ENCODE measurements at regions not wholly inside any gene's neighbourhood (a gene's known extent, or its start where the extent isn't known, plus 50 kb on each side); places are given as distances from the start of the nearest gene placed in this dataset.

DNA sequence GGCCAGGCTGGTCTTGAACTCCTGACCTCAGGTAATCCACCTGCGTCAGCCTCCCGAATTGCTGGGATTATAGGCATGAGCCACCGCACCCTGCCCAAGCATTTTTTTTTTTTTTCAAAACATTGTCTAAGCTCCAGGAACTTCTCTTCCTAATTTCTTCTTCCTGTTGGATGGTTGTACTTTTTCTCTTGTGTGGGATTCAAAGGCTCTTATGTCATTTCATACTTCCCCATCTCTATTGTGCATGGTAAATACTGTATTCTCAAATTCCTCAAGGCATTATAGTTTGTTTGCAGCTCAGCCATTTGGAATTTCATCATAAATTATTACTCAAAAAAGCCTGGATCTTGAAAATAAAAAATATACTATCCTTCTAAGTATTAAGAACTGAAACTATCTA lies 199.1 kb upstream of the GADL1 start:
- Mint-ChIP-seq H3K36me3 (ENCODE audit: low read depth) (no peaks in the 10 kb centered on the region), H3K4me1 (peaks cover 2% of the 10 kb centered on the region; the same call in 1 of the 3 replicates), H3K27ac (no peak overlapping the region), H3K4me3 (no peak overlapping the region), H3K27me3 (ENCODE audit: insufficient read depth, low read depth, poor library complexity) (no peaks in the 10 kb centered on the region), H3K9me3 (no peaks in the 10 kb centered on the region)
- DNase-seq (ENCODE audit: low spot score) (no peak), ATAC-seq (no peak)
- H3K4me1 ChIP-seq (ENCODE audit: insufficient read depth): no peaks in the 10 kb centered on the region
- H4K20me1 ChIP-seq (replicated peaks; ENCODE audit: insufficient read depth): no peaks in the 10 kb centered on the region
- no peak overlapping the region for H2AFZ ChIP-seq
- TF ChIP-seq, protein P1, sequence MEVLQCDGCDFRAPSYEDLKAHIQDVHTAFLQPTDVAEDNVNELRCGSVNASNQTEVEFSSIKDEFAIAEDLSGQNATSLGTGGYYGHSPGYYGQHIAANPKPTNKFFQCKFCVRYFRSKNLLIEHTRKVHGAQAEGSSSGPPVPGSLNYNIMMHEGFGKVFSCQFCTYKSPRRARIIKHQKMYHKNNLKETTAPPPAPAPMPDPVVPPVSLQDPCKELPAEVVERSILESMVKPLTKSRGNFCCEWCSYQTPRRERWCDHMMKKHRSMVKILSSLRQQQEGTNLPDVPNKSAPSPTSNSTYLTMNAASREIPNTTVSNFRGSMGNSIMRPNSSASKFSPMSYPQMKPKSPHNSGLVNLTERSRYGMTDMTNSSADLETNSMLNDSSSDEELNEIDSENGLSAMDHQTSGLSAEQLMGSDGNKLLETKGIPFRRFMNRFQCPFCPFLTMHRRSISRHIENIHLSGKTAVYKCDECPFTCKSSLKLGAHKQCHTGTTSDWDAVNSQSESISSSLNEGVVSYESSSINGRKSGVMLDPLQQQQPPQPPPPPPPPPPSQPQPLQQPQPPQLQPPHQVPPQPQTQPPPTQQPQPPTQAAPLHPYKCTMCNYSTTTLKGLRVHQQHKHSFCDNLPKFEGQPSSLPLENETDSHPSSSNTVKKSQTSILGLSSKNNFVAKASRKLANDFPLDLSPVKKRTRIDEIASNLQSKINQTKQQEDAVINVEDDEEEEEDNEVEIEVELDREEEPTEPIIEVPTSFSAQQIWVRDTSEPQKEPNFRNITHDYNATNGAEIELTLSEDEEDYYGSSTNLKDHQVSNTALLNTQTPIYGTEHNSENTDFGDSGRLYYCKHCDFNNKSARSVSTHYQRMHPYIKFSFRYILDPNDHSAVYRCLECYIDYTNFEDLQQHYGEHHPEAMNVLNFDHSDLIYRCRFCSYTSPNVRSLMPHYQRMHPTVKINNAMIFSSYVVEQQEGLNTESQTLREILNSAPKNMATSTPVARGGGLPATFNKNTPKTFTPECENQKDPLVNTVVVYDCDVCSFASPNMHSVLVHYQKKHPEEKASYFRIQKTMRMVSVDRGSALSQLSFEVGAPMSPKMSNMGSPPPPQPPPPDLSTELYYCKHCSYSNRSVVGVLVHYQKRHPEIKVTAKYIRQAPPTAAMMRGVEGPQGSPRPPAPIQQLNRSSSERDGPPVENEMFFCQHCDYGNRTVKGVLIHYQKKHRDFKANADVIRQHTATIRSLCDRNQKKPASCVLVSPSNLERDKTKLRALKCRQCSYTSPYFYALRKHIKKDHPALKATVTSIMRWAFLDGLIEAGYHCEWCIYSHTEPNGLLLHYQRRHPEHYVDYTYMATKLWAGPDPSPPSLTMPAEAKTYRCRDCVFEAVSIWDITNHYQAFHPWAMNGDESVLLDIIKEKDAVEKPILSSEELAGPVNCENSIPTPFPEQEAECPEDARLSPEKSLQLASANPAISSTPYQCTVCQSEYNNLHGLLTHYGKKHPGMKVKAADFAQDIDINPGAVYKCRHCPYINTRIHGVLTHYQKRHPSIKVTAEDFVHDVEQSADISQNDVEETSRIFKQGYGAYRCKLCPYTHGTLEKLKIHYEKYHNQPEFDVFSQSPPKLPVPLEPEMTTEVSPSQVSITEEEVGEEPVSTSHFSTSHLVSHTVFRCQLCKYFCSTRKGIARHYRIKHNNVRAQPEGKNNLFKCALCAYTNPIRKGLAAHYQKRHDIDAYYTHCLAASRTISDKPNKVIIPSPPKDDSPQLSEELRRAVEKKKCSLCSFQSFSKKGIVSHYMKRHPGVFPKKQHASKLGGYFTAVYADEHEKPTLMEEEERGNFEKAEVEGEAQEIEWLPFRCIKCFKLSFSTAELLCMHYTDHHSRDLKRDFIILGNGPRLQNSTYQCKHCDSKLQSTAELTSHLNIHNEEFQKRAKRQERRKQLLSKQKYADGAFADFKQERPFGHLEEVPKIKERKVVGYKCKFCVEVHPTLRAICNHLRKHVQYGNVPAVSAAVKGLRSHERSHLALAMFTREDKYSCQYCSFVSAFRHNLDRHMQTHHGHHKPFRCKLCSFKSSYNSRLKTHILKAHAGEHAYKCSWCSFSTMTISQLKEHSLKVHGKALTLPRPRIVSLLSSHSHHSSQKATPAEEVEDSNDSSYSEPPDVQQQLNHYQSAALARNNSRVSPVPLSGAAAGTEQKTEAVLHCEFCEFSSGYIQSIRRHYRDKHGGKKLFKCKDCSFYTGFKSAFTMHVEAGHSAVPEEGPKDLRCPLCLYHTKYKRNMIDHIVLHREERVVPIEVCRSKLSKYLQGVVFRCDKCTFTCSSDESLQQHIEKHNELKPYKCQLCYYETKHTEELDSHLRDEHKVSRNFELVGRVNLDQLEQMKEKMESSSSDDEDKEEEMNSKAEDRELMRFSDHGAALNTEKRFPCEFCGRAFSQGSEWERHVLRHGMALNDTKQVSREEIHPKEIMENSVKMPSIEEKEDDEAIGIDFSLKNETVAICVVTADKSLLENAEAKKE (CRISPR knock-in tag; IDR thresholded peaks at IDR 0.05): no peak
- TF ChIP-seq POLR2AphosphoS5 (IDR thresholded peaks at IDR 0.05; ENCODE audit: low read depth) (no peak), CREB1 (CRISPR knock-in tag; IDR thresholded peaks at IDR 0.05; ENCODE audit: low read depth) (no peak), EZH2phosphoT487 (IDR thresholded peaks at IDR 0.05; ENCODE audit: unreplicated experiment) (no peak), EZH2 (IDR thresholded peaks at IDR 0.05; ENCODE audit: low read depth, unreplicated experiment) (no peak), ZNF114 (CRISPR knock-in tag; IDR thresholded peaks at IDR 0.05) (no peak), NANOG (IDR thresholded peaks at IDR 0.05; ENCODE audit: borderline replicate concordance) (no peak), ZNF331 (CRISPR knock-in tag; IDR thresholded peaks at IDR 0.05; ENCODE audit: low read depth) (no peak)
- TF ChIP-seq, protein P2, sequence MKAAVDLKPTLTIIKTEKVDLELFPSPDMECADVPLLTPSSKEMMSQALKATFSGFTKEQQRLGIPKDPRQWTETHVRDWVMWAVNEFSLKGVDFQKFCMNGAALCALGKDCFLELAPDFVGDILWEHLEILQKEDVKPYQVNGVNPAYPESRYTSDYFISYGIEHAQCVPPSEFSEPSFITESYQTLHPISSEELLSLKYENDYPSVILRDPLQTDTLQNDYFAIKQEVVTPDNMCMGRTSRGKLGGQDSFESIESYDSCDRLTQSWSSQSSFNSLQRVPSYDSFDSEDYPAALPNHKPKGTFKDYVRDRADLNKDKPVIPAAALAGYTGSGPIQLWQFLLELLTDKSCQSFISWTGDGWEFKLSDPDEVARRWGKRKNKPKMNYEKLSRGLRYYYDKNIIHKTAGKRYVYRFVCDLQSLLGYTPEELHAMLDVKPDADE (IDR thresholded peaks at IDR 0.05): no peak
- no peaks in the 10 kb centered on the region for H3F3A ChIP-seq (replicated peaks; ENCODE audit: low read depth)
- no peak overlapping the region for H3K4me2 ChIP-seq
- H3K27me3 ChIP-seq (ENCODE audit: insufficient read depth): no peaks in the 10 kb centered on the region
- H3K36me3 ChIP-seq (ENCODE audit: insufficient read depth): no peaks in the 10 kb centered on the region
- no peak overlapping the region for H3K4me3 ChIP-seq
- no peaks in the 10 kb centered on the region for H3K79me2 ChIP-seq (replicated peaks; ENCODE audit: insufficient read depth)
- no peak overlapping the region for H3K27ac ChIP-seq (ENCODE audit: low read depth)
- peaks cover 11% of the 10 kb centered on the region; the same call in 1 of the 2 replicates for H3K9me2 ChIP-seq (ENCODE audit: insufficient read depth)
